ENCODE measurements at regions not wholly inside any gene's neighbourhood (a gene's known extent, or its start where the extent isn't known, plus 50 kb on each side); places are given as distances from the start of the nearest gene placed in this dataset.
A peak's percentile ranks its signal among the peaks of the same experiment; 100 is the strongest.
"Not testable (repeated sequence)": the region's sequence is repeated elsewhere in the genome, so short reads cannot be mapped to it uniquely, and the experiment has no call there.

DNA sequence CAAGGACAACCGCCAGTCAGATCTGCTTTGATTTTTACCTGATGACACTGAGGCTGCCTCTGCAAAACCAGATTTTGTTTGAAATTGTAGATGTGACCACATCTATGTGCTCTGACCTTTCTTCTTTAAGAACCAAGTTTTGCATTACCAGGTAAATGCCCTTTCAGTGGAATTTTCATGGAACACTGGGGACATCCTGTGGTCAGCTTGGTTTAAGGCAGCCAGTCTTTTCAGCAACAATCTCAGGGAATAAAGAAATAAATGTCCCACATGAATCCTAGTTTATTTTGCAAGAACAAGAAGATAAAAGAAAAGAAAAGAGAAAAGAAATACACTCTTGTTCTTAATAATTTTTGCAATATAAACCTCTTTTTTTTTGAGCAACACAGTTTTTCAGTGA, 90.6 kb downstream of the POU3F3 start:
- DNase-seq (peak in 2 of 4 donors; percentile 12 to 18), ATAC-seq (no peak)
- TF ChIP-seq, protein P1, sequence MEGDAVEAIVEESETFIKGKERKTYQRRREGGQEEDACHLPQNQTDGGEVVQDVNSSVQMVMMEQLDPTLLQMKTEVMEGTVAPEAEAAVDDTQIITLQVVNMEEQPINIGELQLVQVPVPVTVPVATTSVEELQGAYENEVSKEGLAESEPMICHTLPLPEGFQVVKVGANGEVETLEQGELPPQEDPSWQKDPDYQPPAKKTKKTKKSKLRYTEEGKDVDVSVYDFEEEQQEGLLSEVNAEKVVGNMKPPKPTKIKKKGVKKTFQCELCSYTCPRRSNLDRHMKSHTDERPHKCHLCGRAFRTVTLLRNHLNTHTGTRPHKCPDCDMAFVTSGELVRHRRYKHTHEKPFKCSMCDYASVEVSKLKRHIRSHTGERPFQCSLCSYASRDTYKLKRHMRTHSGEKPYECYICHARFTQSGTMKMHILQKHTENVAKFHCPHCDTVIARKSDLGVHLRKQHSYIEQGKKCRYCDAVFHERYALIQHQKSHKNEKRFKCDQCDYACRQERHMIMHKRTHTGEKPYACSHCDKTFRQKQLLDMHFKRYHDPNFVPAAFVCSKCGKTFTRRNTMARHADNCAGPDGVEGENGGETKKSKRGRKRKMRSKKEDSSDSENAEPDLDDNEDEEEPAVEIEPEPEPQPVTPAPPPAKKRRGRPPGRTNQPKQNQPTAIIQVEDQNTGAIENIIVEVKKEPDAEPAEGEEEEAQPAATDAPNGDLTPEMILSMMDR (IDR thresholded peaks at IDR 0.05) = peak in 6 of 7 experiments; percentile 25 to 72 (median 66)
- TF ChIP-seq POLR2A (IDR thresholded peaks at IDR 0.05) = no peak
- Histone ChIP-seq H3K27ac (no peak overlapping the region), H3K4me3 (no peak overlapping the region), H3K9me3 (no peaks in the 10 kb centered on the region), H3K27me3 (no peaks in the 10 kb centered on the region), H3K36me3 (replicated peaks in 1 of 2; ENCODE audit: insufficient read depth in 1 of 2, low read depth in 2 of 2) (no peaks in the 10 kb centered on the region), H3K4me1 (peaks cover 5% of the 10 kb centered on the region)
- intact Hi-C loops (cut with DNase I) = no loop called here
- WGBS, 2 donors = 28 to 48% methylated on average over 1 of the region's 1 CpG

DNA sequence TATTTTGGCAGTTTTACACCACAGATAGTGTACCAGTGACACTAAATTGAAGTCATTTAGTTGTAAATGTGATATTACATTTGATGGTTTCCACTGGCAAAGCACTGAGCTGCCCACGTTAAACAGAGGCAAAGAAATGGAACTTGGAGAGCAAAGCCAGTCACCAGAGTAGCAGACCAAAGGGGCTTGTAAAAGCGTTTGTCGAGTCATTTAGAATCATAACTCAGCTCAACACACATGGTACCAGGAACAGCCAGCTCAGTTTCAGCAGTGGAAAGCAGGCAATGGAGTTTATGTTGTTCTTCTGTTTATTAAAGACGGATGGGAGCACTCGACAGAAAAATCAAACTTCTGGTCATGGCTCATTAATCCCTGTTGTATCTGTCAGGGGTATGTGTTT, 91.2 kb downstream of the POU3F3 start:
- Histone ChIP-seq H3K36me3 (replicated peaks in 1 of 2; ENCODE audit: insufficient read depth in 1 of 2, low read depth in 2 of 2) (no peaks in the 10 kb centered on the region), H3K27me3 (no peaks in the 10 kb centered on the region), H3K9me3 (no peaks in the 10 kb centered on the region), H3K4me1 (peaks cover under 1% of the 10 kb centered on the region), H3K4me3 (no peak overlapping the region), H3K27ac (no peak overlapping the region)
- ATAC-seq (no peak), DNase-seq (no peak)
- intact Hi-C loops (cut with DNase I) = no loop called here
- WGBS, 2 donors = 21 to 24% methylated on average over 5 of the region's 5 CpGs
- TF ChIP-seq, protein P1 (IDR thresholded peaks at IDR 0.05) = no peak
- TF ChIP-seq POLR2A (IDR thresholded peaks at IDR 0.05) = no peak

DNA sequence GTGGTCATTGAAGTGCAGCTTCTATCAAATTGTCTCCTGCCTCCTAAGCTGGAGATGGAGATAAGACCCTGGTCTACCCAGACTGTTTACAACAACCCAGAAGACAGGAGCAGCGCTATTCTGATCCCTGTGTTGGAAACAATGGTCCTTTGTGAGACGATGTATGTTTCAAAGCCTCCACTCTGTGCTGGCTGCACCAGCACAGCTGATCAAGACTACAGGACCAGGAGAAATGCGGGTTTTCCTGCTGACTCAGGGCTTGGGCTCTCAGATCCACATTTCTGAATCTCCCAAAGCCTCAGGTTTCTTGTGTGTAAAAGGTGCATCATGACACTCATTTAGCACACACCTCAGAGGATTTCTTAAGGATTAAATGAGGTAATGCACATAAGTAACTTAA, 92.0 kb downstream of the POU3F3 start:
- no peaks in the 10 kb centered on the region for H3K36me3 ChIP-seq (replicated peaks in 1 of 2; ENCODE audit: insufficient read depth in 1 of 2, low read depth in 2 of 2)
- H3K27ac ChIP-seq = no peak overlapping the region
- H3K4me1 ChIP-seq = no peaks in the 10 kb centered on the region
- 7 to 23% methylated on average over 3 of the region's 3 CpGs for WGBS, 2 donors
- TF ChIP-seq, protein P1 (IDR thresholded peaks at IDR 0.05) = no peak
- no peak for TF ChIP-seq POLR2A (IDR thresholded peaks at IDR 0.05)
- H3K27me3 ChIP-seq = no peaks in the 10 kb centered on the region
- no peak overlapping the region for H3K4me3 ChIP-seq
- H3K9me3 ChIP-seq = no peaks in the 10 kb centered on the region
- no peak for ATAC-seq
- intact Hi-C loops (cut with DNase I) = no loop called here
- DNase-seq = no peak

DNA sequence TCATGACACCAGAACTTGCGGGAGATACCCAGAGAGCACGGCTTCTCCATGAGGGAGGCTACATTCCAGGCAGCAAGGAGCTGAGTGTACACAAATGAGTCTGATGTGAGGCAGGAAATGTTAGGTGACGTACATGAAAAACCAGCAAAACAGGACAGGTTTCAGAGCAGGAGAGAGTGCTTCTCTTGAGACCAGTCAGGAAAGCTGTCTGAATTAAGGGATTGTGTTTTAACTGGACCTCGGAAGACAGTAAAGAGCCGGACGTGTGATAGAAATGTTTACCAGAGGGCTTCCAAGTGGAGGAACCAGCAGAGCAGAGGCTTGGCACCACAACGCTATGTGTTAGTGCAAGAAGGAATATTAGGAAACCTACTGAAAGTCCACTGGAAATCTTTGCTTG, 90.4 kb upstream of the MRPS9 start:
- WGBS, 2 donors = 23 to 24% methylated on average over 7 of the region's 7 CpGs
- ATAC-seq, H3K4me1 ChIP-seq: not testable (repeated sequence)

DNA sequence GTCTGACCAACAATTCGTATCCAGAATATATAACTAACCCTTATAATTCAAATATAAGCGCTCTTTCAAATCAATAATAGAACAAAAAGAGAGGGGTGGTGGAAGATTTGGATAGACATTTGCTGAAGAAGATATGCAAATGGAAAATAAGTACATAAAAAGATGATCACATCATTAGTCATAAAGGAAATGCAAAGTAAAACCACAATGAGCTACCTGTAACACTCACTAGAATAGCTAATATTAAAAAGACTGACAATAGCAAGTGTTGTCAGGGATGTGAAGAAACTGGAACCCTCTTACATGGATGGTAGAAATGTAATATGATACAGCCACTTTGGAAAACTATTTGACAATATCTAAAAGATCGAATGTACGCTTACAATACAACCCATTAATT, 84.9 kb upstream of the MRPS9 start:
- no peak overlapping the region for H3K4me3 ChIP-seq
- no peak for TF ChIP-seq POLR2A (IDR thresholded peaks at IDR 0.05)
- TF ChIP-seq, protein P1 (IDR thresholded peaks at IDR 0.05) = no peak
- no peaks in the 10 kb centered on the region for H3K36me3 ChIP-seq (replicated peaks in 1 of 2; ENCODE audit: insufficient read depth in 1 of 2, low read depth in 2 of 2)
- H3K9me3 ChIP-seq = no peaks in the 10 kb centered on the region
- 70 to 77% methylated on average over 4 of the region's 4 CpGs for WGBS, 2 donors
- intact Hi-C loops (cut with DNase I) = no loop called here
- H3K27ac ChIP-seq = no peak overlapping the region
- no peak for DNase-seq
- H3K4me1 ChIP-seq = no peaks in the 10 kb centered on the region
- no peaks in the 10 kb centered on the region for H3K27me3 ChIP-seq
- ATAC-seq = no peak

More for the DNA sequence above, 90.4 kb upstream of the MRPS9 start:
- H3K36me3 ChIP-seq (replicated peaks in 1 of 2; ENCODE audit: insufficient read depth in 1 of 2, low read depth in 2 of 2); H3K27ac ChIP-seq; H3K27me3 ChIP-seq; H3K9me3 ChIP-seq; intact Hi-C loops (cut with DNase I); H3K4me3 ChIP-seq; DNase-seq: not testable (repeated sequence)
